AG04450 (cell line): ENCODE measurements at regions not wholly inside any gene's neighbourhood (a gene's known extent, or its start where the extent isn't known, plus 50 kb on each side); places are given as distances from the start of the nearest gene placed in this dataset.
"Not testable (repeated sequence)": the region's sequence is repeated elsewhere in the genome, so short reads cannot be mapped to it uniquely, and the experiment has no call there.

Experiments
- CTCF ChIA-PET: fragments of 300-600, 350-600 bp; formaldehyde crosslinking; extraction: SDS; loops from one replicate; lab custom pipeline; 2022; ENCODE audit warnings: antibody characterized with exemption, inconsistent platforms; lab: Charles Lee
- POLR2A ChIA-PET: fragments of 350-600 bp; formaldehyde crosslinking; extraction: SDS; loops from one replicate; lab custom pipeline; 2021; ENCODE audit warnings: antibody characterized with exemption, inconsistent platforms; lab: Yijun Ruan, JAX
- DNase-seq: peaks from one replicate; pipeline ENCODE4 v3.0.0-alpha.2; 2011; ENCODE audit warnings: low read depth, low spot score
- H3K27ac ChIP-seq: one replicate; pipeline ENCODE4 v1.5.1; 2012; ENCODE audit warnings: low read depth, low read length, control low read depth
- H3K27me3 ChIP-seq: one replicate; pipeline ENCODE4 v1.6.0; 2012; ENCODE audit warnings: low read length; ENCODE audit not compliant: control insufficient read depth, insufficient read depth
- H3K4me3 ChIP-seq: 2 replicates; pipeline ENCODE4 v1.5.1; 2011; ENCODE audit warnings: mild to moderate bottlenecking, low read depth, low read length, control low read depth
- H3K9me3 ChIP-seq: 2 replicates; pipeline ENCODE4 v1.5.1; 2012; ENCODE audit warnings: low read length; ENCODE audit not compliant: control insufficient read depth, insufficient read depth
- CTCF ChIP-seq: IDR thresholded peaks from 2 replicates; pipeline ENCODE4 v1.5.1; 2011; ENCODE audit warnings: low read depth, low read length, control low read depth, inconsistent platforms

GRCh38 chr16:29227751-29228663 is 178.5 kb downstream of the NPIPB11 start:
- H3K4me3 ChIP-seq, DNase-seq, POLR2A ChIA-PET, CTCF ChIA-PET, H3K27ac ChIP-seq, H3K9me3 ChIP-seq, H3K27me3 ChIP-seq: not testable (repeated sequence)
- peak; percentile 23; the same call in 1 of the 2 replicates for TF ChIP-seq CTCF

GRCh38 chr16:29226782-29227181 is 179.7 kb downstream of the NPIPB11 start:
- CTCF ChIA-PET = no interaction called here
- Histone ChIP-seq H3K9me3 (peaks cover 6% of the 10 kb centered on the region; the same call in 1 of the 2 replicates), H3K4me3 (no peak overlapping the region), H3K27me3 (no peaks in the 10 kb centered on the region), H3K27ac (no peak overlapping the region)
- DNase-seq = no peak
- no peak for TF ChIP-seq CTCF
- POLR2A ChIA-PET = no interaction called here

GRCh38 chr16:29224675-29225074 is 181.8 kb downstream of the NPIPB11 start:
- CTCF ChIA-PET, H3K27ac ChIP-seq, H3K27me3 ChIP-seq, POLR2A ChIA-PET, H3K9me3 ChIP-seq, DNase-seq, H3K4me3 ChIP-seq: not testable (repeated sequence)

- H3K27ac ChIP-seq, POLR2A ChIA-PET, DNase-seq: not testable (repeated sequence)
These were observed 183.9 kb downstream of the NPIPB11 start for GRCh38 chr16:29222615-29223014.

GRCh38 chr16:29222008-29222407 is 184.5 kb downstream of the NPIPB11 start:
- Histone ChIP-seq H3K9me3 (peaks cover 33% of the 10 kb centered on the region), H3K27ac (peak overlapping the region; percentile 83)
- POLR2A ChIA-PET, H3K4me3 ChIP-seq, H3K27me3 ChIP-seq, DNase-seq, CTCF ChIA-PET: not testable (repeated sequence)

More at GRCh38 chr16:29222615-29223014, 183.9 kb downstream of the NPIPB11 start:
- H3K9me3 ChIP-seq = peaks cover 27% of the 10 kb centered on the region
- H3K4me3 ChIP-seq, H3K27me3 ChIP-seq, CTCF ChIA-PET: not testable (repeated sequence)

GRCh38 chr16:29221281-29221955 is 185.1 kb downstream of the NPIPB11 start:
- POLR2A ChIA-PET = interaction anchor here (0.9 to 1.0 kb wide), 2 partner anchors 48 to 87 kb away, joined by 4 read pairs; no protein-coding TSS in a partner anchor
- H3K9me3 ChIP-seq = peaks cover 34% of the 10 kb centered on the region
- H3K27me3 ChIP-seq, CTCF ChIA-PET, H3K4me3 ChIP-seq: not testable (repeated sequence)
- DNase-seq = peak; percentile 59
- peak overlapping the region; percentile 88 for H3K27ac ChIP-seq

- H3K4me3 ChIP-seq = peak overlapping the region; percentile 67
- peak; percentile 84 for DNase-seq
- H3K27me3 ChIP-seq, CTCF ChIA-PET: not testable (repeated sequence)
- POLR2A ChIA-PET = interaction anchor here (0.6 to 1.0 kb wide), 3 partner anchors 48 to 225 kb away, joined by 4 read pairs; no protein-coding TSS in a partner anchor
- peak overlapping the region; percentile 96 for H3K27ac ChIP-seq
- peaks cover 34% of the 10 kb centered on the region for H3K9me3 ChIP-seq
These were observed 185.8 kb downstream of the NPIPB11 start for GRCh38 chr16:29220647-29221191.

- DNase-seq, H3K27me3 ChIP-seq, CTCF ChIA-PET: not testable (repeated sequence)
- POLR2A ChIA-PET = interaction anchor here (0.6 to 1.0 kb wide), 3 partner anchors 49 to 225 kb away, joined by 4 read pairs; no protein-coding TSS in a partner anchor
- Histone ChIP-seq H3K4me3 (peak overlapping the region; percentile 67), H3K9me3 (peaks cover 34% of the 10 kb centered on the region), H3K27ac (peak overlapping the region; percentile 96)
These were observed 186.4 kb downstream of the NPIPB11 start for GRCh38 chr16:29219966-29220646.

- POLR2A ChIA-PET, DNase-seq, H3K27me3 ChIP-seq, CTCF ChIA-PET: not testable (repeated sequence)
- peak overlapping the region; percentile 67 for H3K4me3 ChIP-seq
- H3K9me3 ChIP-seq = peaks cover 34% of the 10 kb centered on the region
- H3K27ac ChIP-seq = peak overlapping the region; percentile 96
These were observed 186.9 kb downstream of the NPIPB11 start for GRCh38 chr16:29219562-29219961.
